SHP77 (cell line): ENCODE measurements at regions not wholly inside any gene's neighbourhood (a gene's known extent, or its start where the extent isn't known, plus 50 kb on each side); places are given as distances from the start of the nearest gene placed in this dataset.
"Not testable (repeated sequence)": the region's sequence is repeated elsewhere in the genome, so short reads cannot be mapped to it uniquely, and the experiment has no call there.

Experiments used
- DNase-seq, 2 experiments: peaks; one replicate each; lab custom pipeline; 2025; lab: John Stamatoyannopoulos, UW

DNA sequence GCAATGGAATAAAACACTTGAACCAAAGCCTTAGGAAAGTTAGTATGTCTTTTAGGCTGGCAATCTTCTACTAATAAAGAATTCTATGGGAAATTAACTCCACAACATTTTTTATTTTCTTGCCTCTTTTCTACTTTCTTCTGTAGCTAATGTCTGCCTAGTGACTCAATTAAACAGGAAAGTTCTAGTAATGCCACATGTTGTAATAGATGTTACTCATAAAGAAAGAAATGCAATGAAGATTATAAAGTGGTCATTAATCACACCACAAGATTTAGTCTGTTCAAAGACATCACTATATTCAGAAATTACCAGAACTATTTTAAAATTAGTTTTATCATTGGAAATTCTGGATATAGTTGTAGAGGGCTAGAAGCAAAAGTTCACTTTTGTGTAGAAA lies 329.7 kb downstream of the SI start:
- no peak for DNase-seq

DNA sequence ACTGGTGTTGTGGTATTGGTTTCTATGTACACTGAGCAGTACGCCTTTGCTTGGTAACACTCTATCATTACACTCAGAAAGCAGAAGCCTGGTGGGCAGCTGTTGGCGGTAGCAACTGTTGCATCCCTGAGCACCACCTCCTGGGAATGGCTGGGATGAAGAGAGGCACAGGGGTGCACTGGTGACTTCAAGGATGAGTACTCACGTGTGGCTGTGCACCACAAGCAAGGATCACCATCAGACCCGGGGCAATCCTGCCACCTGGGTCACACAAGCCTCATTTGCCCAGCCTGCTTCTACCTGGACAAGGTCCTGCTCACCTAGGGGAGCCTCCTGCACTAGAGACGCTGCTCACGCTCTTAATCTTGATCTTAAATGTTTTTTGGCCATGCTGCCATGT lies 336.4 kb downstream of the SI start:
- DNase-seq = no peak

DNA sequence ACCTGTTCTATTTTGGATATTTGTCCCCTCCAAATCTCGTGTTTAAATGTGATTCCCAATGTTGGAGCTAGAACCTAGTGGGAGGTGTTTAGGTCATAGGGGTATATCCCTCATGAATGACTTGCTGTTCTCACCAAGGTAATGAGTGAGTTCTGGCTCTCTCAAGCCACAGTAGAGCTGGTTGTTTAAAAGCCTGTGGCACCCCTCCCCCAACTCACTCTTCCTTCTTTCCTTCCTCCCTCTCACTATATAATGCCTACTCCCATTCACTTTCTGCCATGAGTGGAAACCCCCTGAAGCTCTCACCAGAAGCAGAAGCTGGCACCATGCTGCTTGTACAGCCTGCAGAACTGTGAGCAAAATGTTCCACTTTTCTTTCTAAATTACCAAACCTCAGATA lies 341.1 kb downstream of the SI start:
- no peak for DNase-seq

DNA sequence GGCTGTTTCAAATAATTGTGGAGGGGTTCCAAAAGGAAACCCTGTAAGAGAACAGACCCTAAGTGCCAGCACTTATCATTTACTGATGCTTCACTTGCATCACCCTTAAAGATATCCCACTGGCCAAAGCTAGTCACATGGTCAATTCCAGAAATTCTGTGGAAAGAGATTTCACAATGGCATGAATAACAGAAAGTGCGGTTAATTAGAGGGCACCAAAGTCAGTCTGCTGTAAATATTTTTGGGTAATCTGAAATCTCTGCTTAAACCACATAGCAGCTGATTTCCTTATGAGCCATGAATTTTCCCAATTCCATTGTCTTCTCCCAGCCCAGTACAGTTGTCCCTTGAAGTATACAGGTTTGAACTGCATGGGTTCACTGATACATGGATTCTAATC lies 346.1 kb downstream of the SI start:
- no peak for DNase-seq

DNA sequence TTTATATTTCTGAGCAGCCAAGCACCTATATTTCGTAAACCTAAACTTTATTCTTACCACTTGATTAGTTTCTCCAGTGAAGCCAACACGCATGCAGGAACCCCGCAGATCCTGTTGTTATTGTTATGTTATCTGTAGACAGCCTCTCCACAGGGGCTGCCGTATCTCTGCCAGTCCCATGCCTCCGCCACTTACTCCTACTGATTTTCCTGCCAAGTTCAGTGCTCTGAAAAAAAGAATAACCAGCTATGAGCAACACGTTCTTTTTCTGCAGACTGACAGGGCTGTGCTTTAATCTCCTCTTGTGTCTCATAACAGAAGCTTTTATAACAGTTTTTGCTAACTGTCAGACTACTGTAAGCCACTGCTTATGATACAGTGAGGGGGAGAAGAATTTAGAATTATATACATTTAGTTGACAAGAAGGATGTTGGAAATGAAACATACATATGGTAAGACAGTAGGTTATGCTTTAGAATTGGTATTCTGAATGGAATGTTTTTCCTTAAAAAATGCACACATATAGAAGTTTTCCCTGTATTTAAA lies 347.4 kb downstream of the SI start:
- no peak for DNase-seq

DNA sequence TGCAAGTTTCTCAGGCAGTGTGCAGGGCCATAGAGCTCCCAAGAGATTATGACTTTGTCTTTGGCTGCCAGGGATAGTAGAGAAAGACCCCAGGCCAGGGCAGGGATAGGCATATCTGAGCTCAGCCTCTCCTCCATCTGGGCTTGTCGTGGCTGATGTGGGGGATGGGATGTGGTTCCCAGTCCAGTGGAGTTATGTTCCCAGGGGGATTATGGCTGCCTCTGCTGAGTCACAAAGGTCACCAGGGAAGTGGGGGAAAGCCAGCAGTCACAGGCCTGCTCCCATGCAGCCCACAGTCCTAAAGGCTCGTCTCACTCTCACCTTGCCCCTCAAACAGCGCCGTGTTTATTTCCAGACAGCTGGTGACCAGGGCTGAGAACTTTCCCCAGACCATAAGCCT lies 354.9 kb downstream of the SI start:
- DNase-seq = peak in 1 of 2 experiments; percentile 72

DNA sequence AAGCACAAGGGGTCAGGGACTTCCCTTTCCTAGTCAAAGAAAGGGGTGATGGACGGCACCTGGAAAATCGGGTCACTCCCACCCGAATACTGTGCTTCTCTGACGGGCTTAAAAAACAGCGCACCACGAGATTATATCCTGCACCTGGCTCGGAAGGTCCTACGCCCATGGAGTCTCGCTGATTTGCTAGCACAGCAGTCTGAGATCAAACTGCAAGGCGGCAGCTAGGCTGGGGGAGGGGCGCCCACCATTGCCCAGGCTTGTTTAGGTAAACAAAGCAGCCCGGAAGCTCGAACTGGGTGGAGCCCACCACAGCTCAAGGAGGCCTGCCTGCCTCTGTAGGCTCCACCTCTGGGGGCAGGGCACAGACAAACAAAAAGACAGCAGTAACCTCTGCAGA lies 375.5 kb downstream of the SI start:
- DNase-seq = not testable (repeated sequence)

DNA sequence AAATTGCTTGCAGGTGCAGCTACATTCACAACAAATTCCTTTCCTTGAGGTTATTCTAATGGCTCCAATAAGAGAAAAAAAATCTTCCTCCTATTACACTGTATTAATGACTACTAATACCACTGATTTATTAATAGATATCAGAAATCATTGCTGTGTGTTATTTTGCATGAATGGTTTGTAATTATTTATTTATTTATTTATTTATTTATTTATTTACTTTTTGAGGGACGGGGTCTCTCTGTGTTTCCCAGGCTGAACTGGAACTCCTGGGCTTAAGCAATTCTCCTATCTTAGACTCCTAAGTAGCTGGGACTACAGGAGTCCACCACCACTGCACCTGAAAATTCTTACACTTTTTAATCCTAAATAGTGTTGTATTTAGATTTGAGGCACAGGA lies 390.4 kb downstream of the SI start:
- DNase-seq = no peak

DNA sequence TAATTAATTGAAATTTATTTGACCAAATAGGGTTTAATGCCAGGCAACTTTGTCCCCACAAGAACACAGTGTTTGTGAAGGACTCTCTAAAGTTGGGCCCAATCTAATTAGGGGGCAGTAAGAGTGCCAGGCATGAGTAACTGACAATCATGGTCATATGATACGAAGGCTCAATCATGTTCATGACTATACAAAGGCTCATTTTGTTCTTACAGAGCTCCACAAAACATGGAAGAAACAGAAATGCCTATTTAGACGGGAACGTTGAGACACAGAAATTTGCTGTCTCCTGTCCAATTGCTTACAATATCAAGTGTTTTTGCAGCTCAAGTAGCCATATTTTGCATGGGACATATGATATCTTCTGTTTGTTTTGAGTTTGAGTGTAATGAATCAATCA lies 391.1 kb downstream of the SI start:
- no peak for DNase-seq

DNA sequence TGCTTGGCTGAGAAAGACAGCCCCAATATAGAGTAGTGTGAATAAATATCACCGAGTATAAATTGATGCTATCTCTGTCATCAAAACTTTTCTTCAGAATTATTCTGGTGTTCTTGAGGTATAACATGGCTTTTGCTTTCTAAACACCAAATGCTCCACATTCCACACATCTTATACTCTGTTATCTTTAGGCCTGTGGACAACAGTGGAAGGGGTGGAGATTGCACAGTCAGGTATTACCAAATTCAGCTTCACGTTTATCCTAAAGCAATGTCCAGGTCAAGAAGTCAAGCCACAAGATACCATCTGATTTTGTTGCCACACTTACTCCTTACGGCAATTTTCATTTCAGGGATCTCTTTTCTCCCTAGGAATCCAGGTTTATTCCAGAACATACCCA lies 394.8 kb downstream of the SI start:
- no peak for DNase-seq

DNA sequence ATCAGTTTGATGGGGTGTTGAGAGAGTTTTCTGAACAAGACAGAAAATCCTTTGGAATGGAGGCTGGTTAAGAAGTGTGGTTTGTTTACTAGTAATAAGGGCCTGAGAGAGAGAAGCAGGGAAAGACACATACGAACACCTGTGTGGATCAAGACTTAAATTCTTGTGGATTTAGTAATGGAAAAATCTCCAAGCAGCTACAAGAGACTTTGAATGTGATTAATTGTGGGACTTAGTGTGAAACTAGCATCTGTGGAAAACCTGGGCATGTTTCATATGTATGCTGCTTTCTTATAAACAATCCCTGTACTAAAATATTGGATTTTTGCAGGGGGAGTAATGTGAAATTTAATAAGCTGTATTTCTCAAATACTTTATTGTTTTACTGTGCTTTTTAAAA lies 399.1 kb downstream of the SI start:
- no peak for DNase-seq

DNA sequence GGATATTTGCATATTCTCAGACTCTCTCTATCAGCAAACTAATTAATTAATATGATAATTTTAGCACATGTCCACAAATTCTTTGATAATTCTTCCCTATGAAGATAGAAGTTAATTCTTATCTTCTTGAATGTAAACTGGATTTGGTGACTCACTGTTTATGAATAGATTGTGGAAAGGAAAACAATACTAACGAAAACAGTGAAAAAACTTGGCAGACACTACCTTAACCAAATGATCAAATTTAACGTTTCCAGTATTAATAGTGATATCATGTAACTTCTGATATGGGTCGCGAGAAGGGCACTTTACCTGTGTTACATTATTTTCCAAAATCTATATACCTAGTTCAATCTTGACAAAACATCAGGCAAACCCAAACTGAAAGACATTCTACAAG lies 401.0 kb downstream of the SI start:
- DNase-seq = no peak

DNA sequence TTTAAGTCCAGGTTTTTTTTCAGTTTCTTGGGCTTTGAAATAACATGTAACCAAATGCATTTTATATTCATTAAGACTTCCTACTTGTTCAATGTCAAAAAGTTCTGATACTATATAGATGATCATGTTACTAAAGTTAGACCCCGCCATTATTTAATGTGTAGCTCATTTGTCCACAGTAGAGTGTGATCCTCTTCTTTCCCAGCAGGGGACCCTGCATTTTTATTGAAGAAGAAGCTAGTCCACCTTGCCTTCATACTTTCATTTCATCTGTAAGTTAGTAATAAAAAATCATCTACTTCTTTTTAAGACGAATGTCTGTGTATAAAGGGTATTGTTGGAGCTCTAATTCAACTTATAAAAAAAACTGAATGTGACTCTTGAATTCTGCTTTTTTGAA lies 404.6 kb downstream of the SI start:
- DNase-seq = no peak

DNA sequence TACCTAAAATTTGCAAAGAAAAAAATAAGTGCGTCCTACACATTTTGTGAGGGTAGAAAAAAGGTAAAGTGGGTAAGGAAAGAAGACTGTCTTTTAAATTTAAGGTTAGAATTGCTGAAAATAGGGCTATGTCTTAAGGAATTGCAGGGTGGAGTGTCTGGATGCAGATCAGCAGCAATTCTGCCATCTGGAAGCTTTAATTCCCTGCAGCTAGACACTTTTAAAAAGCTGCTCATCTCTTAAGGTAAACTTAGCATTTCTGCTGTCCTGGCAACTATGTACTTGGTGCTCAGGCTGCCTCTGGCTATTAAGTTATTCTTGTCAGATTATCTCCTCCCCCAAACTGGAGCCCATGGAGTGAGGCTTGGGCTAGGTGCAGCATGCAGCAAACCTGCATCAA lies 420.2 kb downstream of the SI start:
- DNase-seq = no peak

DNA sequence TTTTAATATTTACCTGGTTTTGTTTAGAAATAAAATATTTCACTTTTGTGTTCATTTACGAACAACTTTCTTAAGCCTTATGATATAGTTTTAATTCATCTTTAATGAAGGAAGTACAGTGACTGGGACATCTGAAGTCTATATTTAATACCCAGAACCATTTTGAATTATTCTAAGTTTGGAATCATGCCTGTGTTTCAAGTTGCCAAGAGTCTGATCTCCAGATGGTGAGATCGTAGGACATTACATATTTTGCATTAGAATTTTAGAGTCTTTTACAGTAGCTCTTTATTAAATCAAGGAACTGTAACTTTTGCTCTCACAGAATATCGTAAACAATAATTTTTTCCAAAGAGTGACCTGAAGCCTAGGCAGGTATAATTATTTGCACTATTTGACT lies 420.7 kb downstream of the SI start:
- no peak for DNase-seq

DNA sequence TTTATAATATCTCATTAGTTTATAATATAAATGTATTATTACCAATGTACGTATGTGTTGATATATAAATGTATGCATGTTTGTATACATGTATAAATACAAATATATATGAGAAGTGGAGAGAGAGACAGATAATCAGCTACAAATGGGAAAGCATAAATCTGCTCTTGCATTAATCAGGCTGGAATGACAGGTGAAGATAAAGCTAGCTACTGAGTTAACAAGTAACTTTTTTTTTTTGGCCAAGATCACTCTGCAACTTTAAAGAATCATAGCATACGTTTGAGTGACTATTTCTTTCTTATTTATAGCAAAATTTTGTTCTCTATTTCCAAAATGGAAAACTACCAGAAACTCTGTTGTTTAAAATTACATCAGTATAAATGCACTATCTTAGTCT lies 422.8 kb downstream of the SI start:
- DNase-seq = no peak

DNA sequence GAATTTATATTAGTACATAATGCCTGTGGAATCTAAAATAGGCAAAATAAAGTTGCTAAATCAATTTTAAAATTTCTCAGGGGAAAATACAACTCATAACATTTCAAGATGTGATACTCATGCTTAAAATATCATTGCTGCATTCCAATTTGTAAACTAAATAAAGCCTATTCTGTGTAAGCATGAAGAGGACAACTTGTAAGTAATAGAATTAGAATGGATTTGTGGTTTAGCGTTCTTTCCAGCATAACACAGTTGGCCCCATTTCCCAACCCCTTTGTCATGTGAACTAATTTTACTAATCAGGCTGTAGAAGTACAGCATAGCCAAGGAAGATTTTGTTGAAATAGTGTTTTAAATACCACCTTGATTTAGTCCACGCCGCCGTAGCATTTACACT lies 437.2 kb downstream of the SI start:
- DNase-seq = no peak

DNA sequence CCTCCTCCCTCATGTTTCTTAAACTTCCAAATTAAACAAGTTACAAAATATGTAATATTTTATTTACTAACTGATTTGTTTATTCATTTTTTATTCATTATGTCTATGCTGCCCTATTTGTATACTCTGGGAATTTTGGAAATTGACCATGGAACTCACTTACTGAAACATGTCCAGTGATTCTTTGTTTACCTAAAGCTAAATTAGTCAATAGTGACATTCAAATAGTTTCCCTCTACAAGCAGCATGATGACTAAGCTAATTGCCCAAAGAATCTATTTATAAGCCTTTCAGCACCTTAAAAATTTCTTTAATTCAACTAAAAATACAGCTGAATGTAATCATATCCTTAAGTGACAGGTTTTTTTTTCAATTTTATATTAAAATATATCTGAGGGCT lies 437.7 kb downstream of the SI start:
- no peak for DNase-seq

DNA sequence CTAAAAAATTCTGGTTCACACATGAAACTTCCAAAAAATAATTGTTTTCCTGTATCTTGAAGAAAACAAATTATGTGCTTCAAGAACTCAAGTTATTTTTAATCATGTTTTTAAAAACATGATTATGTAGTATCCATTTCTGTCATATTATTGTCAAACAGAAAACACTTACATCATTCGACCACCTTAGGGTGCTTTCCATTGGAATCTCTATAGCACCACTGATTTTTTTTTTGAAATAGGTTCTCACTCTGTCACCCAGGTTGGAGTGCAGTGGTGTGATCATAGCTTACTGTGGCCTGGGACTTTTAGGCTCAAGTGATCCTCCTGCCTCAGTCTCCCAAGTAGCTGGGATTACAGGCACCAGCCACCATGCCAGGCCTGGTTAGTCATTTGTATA lies 457.3 kb downstream of the SI start:
- no peak for DNase-seq

DNA sequence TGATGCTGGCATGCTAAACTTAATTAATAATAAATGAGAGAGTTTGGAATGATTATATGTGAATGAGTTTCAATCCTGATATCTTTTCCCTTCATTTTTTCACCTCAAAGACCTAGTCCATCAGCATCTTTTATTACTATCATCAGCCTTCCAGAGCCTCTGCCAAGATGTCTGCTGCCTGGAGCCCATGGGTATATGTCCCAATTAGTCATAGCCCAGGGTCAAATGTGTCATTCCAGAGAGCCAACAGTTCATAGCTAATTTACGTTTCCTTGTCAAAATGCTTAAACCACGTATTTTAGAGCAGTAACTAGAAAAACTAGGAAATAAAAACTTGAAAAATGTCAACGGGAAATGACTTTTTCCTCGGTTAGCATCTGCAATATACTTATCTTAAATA lies 457.9 kb downstream of the SI start:
- no peak for DNase-seq

DNA sequence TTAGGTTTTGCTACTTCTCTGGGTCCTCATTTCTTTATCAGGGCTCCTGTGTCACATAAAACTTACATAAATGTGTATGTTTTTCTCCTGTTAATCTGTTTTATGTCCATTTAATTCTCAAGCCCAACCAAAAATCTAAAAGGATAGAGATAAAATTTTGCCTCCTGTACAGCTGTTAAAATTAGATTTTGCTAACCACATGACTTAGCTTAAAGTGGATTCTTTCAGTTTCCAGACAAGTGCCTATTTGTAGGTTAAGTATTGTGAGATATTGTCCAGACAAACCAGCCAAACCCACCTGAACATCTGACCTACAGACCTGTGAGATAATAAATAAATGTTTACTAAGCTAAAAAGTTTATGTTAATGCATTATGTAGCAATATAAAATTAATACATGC lies 465.5 kb downstream of the SI start:
- DNase-seq = no peak

DNA sequence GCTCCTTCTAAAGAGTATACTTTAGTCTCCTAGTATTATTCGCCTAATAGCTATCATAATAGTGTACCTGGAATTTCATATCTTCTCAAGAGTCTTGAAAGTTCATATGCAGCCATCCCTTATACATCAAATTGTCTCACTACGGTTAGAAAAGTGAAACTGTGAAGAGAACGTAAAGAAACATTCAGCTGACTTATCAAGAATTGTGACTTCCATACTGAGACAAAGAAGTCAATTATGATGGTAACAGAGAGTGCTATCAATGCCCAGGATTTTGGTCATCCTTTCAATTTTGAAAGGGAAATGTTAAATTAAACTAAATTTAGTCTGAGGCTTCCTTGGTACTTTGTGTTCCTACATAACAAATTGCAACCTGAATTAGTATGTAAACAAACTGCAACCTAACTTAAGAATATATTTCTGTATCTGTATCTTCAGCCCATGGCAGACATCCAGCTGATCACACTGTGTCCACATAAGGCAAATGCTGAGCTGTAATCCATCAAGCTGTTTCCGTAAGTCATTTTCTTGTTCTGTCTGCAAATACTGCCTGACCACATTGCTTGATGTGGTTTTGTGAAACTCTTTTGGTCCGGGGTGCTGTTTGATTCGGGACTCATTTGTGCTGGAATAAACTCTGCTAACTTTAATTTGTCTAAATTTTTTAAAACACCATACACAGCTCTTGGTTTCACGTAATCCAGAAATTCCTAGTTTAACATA lies 469.6 kb downstream of the SI start:
- peak; percentile 27 to 34 for DNase-seq

DNA sequence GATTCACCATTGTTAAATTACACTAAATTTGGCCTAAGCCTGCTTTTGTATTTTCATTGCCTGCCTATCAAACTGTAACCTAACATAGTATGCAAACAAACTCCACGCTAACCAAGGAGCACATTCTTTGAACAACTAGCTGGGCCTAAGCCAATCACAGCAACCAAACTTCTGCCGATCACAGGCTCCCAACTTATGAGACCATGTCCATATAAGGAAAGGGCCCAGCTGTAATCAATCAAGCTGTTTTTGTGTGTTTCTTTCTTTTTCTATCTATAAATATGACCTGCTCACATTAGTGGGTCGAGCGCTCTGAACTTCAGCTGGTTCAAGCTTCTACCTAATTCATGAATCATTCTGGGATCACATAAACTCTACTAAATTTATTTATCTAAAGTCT lies 473.6 kb downstream of the SI start:
- DNase-seq = no peak

DNA sequence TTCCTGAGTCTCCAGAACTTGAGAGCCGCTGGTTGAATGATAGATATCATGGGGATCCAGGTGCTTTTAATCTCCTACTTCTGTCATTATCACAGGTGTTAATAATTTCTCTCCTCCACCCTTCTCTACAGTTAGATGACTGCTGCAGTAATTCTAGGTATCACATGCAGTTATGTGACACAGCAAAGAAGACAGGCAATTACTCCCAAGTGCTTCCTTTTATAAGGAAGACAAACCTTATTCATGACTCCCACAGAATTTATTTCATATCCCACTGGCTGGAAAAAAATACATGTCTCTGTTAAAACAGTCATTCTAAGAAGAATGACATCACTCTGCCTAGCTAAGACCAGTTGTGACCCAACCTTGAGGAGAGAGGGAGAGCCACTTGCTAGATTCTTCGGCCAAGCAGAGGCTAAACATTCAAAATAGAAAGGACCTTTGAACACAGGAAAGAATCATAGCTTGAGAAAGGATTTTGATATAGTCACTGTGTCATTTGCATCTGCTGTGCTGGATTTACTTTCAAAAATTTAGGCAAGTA lies 500.6 kb downstream of the SI start:
- DNase-seq = no peak
